NB4 (cell line): ENCODE measurements at regions not wholly inside any gene's neighbourhood (a gene's known extent, or its start where the extent isn't known, plus 50 kb on each side); places are given as distances from the start of the nearest gene placed in this dataset.

Source experiments
- DNase-seq: peaks from one replicate; pipeline ENCODE4 v3.0.0; 2010; ENCODE audit warnings: low read depth
- H3K4me3 ChIP-seq: one replicate; pipeline ENCODE4 v1.5.1; 2011; ENCODE audit warnings: mild to moderate bottlenecking, low read depth, low read length, moderate library complexity
- CTCF ChIP-seq: IDR thresholded peaks from one replicate; pipeline ENCODE4 v1.5.1; 2012; ENCODE audit warnings: low read depth, low read length
- MAX ChIP-seq: IDR thresholded peaks from 2 replicates; pipeline ENCODE4 v1.6.1; 2011; ENCODE audit warnings: low read depth, low read length
- MYC ChIP-seq: IDR thresholded peaks from 2 replicates; pipeline ENCODE4 v1.6.1; 2011; ENCODE audit warnings: low read depth, low read length
- POLR2A ChIP-seq: IDR thresholded peaks from 2 replicates; pipeline ENCODE4 v1.6.1; 2011; ENCODE audit warnings: mild to moderate bottlenecking; ENCODE audit not compliant: insufficient read length; ENCODE audit errors: extremely low read depth

- DNase-seq = peak; percentile 32
- H3K4me3 ChIP-seq = no peak overlapping the region
- TF ChIP-seq MYC = no peak
- no peak for TF ChIP-seq MAX
- no peak for TF ChIP-seq POLR2A
- TF ChIP-seq CTCF = no peak
Measured at GRCh38 chr12:59164991-59165718, 244.9 kb upstream of the LRIG3 start.

GRCh38 chr12:59164226-59164625, 243.9 kb upstream of the LRIG3 start:
- TF ChIP-seq MAX = no peak
- TF ChIP-seq MYC = no peak
- no peak for TF ChIP-seq POLR2A
- no peak for TF ChIP-seq CTCF
- DNase-seq = no peak
- no peak overlapping the region for H3K4me3 ChIP-seq

GRCh38 chr12:59158681-59159080, 238.4 kb upstream of the LRIG3 start:
- no peak for DNase-seq
- no peak overlapping the region for H3K4me3 ChIP-seq
- no peak for TF ChIP-seq MAX
- no peak for TF ChIP-seq MYC
- TF ChIP-seq POLR2A = no peak
- no peak for TF ChIP-seq CTCF

GRCh38 chr12:59158066-59158465, 237.8 kb upstream of the LRIG3 start:
- no peak overlapping the region for H3K4me3 ChIP-seq
- DNase-seq = no peak
- TF ChIP-seq MAX (no peak), MYC (no peak), CTCF (no peak), POLR2A (no peak)

- DNase-seq = no peak
- TF ChIP-seq MAX (no peak), MYC (no peak), CTCF (no peak), POLR2A (no peak)
- no peak overlapping the region for H3K4me3 ChIP-seq
Measured at GRCh38 chr12:59155448-59155847, 235.1 kb upstream of the LRIG3 start.
